HL-60 (cell line): ENCODE measurements at regions not wholly inside any gene's neighbourhood (a gene's known extent, or its start where the extent isn't known, plus 50 kb on each side); places are given as distances from the start of the nearest gene placed in this dataset.

Experiments
- DNase-seq, 2 experiments: peaks; one replicate each; pipeline ENCODE4 v3.0.0-alpha.2; 2010 to 2020; ENCODE audit warnings: low read depth in 1 of 2, low spot score in 1 of 2
- H3K27ac ChIP-seq: fragments of 250-450 bp; sonication (Bioruptor Pico); replicated peaks from 2 replicates; pipeline ENCODE4 v1.5.1; 2020; ENCODE audit warnings: mild to moderate bottlenecking, moderate library complexity
- H3K27me3 ChIP-seq: fragments of 250-450 bp; sonication (Bioruptor Pico); 2 replicates; pipeline ENCODE4 v1.5.1; 2021; ENCODE audit warnings: mild to moderate bottlenecking, moderate library complexity; ENCODE audit not compliant: insufficient read depth, poor library complexity, severe bottlenecking
- H3K4me3 ChIP-seq: replicated peaks from 2 replicates; pipeline ENCODE4 v1.5.1; 2011; ENCODE audit warnings: mild to moderate bottlenecking, control low read depth, low read length; ENCODE audit not compliant: insufficient read depth
- GABPA ChIP-seq: IDR thresholded peaks from 2 replicates; pipeline ENCODE4 v1.6.1; 2012; ENCODE audit warnings: low read depth
- POLR2AphosphoS5 ChIP-seq: IDR thresholded peaks from 2 replicates; pipeline ENCODE4 v1.6.1; 2012; ENCODE audit warnings: low read depth
- SPI1 ChIP-seq: IDR thresholded peaks from 2 replicates; pipeline ENCODE4 v1.6.1; 2012; ENCODE audit warnings: low read depth, mild to moderate bottlenecking, borderline replicate concordance
- TF ChIP-seq, protein P1 (sequence below): IDR thresholded peaks from one replicate; pipeline ENCODE4 v1.5.1; 2011; ENCODE audit warnings: low read length, control low read depth, inconsistent platforms; ENCODE audit not compliant: insufficient read depth
- TF ChIP-seq, protein P2 (sequence below): IDR thresholded peaks from 2 replicates; pipeline ENCODE4 v1.6.1; 2012; ENCODE audit warnings: low read depth; ENCODE audit not compliant: insufficient replicate concordance

DNA sequence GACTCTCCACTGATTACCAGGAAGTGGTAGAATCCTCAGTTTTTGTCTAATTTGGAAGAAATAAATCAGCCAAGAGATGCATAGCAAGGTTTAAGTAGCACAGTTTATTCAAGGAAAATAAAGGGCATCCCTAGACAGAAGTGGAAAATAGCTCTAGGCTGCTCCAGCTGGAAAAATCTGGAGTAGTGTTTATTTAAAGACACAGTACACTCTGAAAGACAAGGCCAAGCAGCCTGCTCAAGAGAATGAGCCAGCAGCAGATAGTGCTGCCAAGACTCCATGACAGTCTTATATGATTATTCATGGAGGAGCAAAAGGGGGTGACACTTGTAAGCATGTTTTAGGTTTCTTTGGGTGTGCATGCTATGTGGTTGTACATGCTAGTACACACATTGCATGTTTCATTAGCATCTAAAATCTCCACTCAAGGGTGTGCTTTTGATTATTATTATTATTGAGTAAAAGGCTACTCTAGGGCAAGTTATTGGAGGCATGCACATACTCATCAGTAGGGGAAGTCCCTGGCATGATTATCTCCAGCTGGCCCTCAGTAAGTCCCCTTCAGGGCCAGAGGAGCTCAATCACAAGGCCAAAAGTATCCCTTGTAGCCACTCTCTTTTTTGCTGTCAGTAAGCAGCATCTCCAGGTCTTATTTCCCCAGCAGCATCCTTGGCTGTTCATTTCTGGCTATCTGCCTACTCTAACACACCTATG is 85.1 kb upstream of the USP9Y start:
- TF ChIP-seq GABPA (no peak), SPI1 (no peak), POLR2AphosphoS5 (no peak)
- TF ChIP-seq, protein P1, sequence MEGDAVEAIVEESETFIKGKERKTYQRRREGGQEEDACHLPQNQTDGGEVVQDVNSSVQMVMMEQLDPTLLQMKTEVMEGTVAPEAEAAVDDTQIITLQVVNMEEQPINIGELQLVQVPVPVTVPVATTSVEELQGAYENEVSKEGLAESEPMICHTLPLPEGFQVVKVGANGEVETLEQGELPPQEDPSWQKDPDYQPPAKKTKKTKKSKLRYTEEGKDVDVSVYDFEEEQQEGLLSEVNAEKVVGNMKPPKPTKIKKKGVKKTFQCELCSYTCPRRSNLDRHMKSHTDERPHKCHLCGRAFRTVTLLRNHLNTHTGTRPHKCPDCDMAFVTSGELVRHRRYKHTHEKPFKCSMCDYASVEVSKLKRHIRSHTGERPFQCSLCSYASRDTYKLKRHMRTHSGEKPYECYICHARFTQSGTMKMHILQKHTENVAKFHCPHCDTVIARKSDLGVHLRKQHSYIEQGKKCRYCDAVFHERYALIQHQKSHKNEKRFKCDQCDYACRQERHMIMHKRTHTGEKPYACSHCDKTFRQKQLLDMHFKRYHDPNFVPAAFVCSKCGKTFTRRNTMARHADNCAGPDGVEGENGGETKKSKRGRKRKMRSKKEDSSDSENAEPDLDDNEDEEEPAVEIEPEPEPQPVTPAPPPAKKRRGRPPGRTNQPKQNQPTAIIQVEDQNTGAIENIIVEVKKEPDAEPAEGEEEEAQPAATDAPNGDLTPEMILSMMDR: no peak
- TF ChIP-seq, protein P2, sequence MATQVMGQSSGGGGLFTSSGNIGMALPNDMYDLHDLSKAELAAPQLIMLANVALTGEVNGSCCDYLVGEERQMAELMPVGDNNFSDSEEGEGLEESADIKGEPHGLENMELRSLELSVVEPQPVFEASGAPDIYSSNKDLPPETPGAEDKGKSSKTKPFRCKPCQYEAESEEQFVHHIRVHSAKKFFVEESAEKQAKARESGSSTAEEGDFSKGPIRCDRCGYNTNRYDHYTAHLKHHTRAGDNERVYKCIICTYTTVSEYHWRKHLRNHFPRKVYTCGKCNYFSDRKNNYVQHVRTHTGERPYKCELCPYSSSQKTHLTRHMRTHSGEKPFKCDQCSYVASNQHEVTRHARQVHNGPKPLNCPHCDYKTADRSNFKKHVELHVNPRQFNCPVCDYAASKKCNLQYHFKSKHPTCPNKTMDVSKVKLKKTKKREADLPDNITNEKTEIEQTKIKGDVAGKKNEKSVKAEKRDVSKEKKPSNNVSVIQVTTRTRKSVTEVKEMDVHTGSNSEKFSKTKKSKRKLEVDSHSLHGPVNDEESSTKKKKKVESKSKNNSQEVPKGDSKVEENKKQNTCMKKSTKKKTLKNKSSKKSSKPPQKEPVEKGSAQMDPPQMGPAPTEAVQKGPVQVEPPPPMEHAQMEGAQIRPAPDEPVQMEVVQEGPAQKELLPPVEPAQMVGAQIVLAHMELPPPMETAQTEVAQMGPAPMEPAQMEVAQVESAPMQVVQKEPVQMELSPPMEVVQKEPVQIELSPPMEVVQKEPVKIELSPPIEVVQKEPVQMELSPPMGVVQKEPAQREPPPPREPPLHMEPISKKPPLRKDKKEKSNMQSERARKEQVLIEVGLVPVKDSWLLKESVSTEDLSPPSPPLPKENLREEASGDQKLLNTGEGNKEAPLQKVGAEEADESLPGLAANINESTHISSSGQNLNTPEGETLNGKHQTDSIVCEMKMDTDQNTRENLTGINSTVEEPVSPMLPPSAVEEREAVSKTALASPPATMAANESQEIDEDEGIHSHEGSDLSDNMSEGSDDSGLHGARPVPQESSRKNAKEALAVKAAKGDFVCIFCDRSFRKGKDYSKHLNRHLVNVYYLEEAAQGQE: no peak
- Histone ChIP-seq H3K4me3 (no peak overlapping the region), H3K27me3 (no peaks in the 10 kb centered on the region), H3K27ac (no peak overlapping the region)
- no peak for DNase-seq

DNA sequence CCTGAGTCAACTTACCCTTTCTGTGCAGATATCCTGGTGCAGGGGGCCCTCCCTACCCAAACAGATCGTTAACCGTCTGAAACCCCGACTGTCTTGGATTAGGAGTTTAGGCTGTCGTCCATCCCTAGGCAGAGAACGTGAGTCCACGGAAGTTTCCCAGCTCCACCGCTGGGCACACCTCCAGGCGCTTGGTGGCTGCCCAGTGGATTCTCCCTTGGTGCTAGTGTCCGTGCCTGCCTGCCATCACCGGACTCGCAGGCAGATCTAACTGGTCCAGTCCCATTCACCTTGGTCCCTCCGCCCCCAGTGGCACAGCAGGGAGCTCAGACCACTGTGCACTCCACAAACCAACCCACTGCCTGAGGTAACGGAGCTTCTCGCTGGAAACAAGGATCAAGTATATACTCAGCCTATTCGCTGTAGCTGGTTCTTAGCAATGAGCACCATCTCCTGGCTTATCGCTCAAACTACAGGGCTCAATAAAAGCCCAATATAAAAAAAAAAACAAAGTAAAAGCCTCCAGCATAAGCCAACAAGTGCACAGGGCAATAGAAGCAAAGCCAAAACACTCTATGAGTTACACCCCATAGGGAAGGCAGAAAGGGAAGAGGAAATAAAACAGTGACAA is 79.5 kb upstream of the USP9Y start:
- TF ChIP-seq, protein P2: no peak
- TF ChIP-seq, protein P1: no peak
- TF ChIP-seq SPI1: no peak
- no peak for TF ChIP-seq GABPA
- TF ChIP-seq POLR2AphosphoS5: no peak
- no peak for DNase-seq
- Histone ChIP-seq H3K27me3 (no peaks in the 10 kb centered on the region), H3K4me3 (no peak overlapping the region), H3K27ac (no peak overlapping the region)

DNA sequence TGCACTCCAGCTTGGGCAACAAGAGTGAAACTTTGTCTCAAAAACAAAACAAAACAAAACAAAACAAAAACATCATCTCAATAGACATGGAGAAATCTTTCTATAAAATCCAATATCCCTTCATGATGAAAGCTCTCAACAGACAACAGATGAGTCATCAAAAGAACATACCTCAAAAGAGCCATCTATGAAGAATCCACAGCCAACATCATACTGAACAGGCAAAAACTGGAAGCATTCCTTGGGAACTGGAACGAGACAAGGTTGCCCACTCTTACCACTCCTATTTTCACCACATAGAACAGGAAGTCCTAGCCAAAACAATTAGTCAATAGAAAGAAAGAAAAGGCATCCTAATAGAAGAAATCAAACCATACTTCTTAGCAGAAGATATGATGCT is 77.8 kb upstream of the USP9Y start:
- Histone ChIP-seq H3K27me3 (no peaks in the 10 kb centered on the region), H3K27ac (no peak overlapping the region), H3K4me3 (no peak overlapping the region)
- DNase-seq: no peak
- TF ChIP-seq POLR2AphosphoS5: no peak
- TF ChIP-seq SPI1: no peak
- TF ChIP-seq, protein P2: no peak
- TF ChIP-seq GABPA: no peak
- TF ChIP-seq, protein P1: no peak
